K562 (cell line): ENCODE measurements at regions not wholly inside any gene's neighbourhood (a gene's known extent, or its start where the extent isn't known, plus 50 kb on each side); places are given as distances from the start of the nearest gene placed in this dataset.
A peak's percentile ranks its signal among the peaks of the same experiment; 100 is the strongest.

ENCODE experiments used
- BHLHE40 ChIP-seq: IDR thresholded peaks from 2 replicates; pipeline ENCODE4 v1.6.1; 2011; ENCODE audit warnings: low read length, improper control_type of control experiment
- CBFA2T2 ChIP-seq: fragments of 450-650 bp; conservative IDR thresholded peaks from 2 replicates; pipeline ENCODE4 v1.6.1; 2017; ENCODE audit warnings: mild to moderate bottlenecking
- CGGBP1 ChIP-seq: fragments of 250-450 bp; sonication (Bioruptor Pico); IDR thresholded peaks from 2 replicates; pipeline ENCODE4 v1.9.0; 2021; ENCODE audit warnings: mild to moderate bottlenecking
- DNMT1 ChIP-seq: fragments of 450-650 bp; IDR thresholded peaks from 2 replicates; pipeline ENCODE4 v1.6.1; 2016; ENCODE audit warnings: antibody characterized with exemption, mild to moderate bottlenecking
- IRF1 ChIP-seq: sonication (generic); formaldehyde crosslinking; IDR thresholded peaks from 2 replicates; pipeline ENCODE4 v1.8.0; 2022; ENCODE audit warnings: missing genetic modification reagents, mild to moderate bottlenecking, borderline replicate concordance
- KAT2B ChIP-seq: IDR thresholded peaks from one replicate; pipeline ENCODE4 v1.6.1; 2012; ENCODE audit warnings: low read depth, mild to moderate bottlenecking, control low read depth, inconsistent platforms, low read length, moderate library complexity
- MXD1 ChIP-seq: fragments of 250-450 bp; sonication (Bioruptor Pico); IDR thresholded peaks from 2 replicates; pipeline ENCODE4 v1.8.0; 2021; ENCODE audit warnings: borderline replicate concordance, mild to moderate bottlenecking, moderate library complexity; ENCODE audit not compliant: poor library complexity, severe bottlenecking
- POLR2AphosphoS2 ChIP-seq: IDR thresholded peaks from 2 replicates; pipeline ENCODE4 v1.6.1; 2012; ENCODE audit warnings: low read length, improper control_type of control experiment
- PRMT5 ChIP-seq: sonication (generic); formaldehyde crosslinking; IDR thresholded peaks from 2 replicates; pipeline ENCODE4 v1.5.0; 2020; ENCODE audit warnings: missing genetic modification reagents
- PTRF ChIP-seq: fragments of 450-650 bp; IDR thresholded peaks from 2 replicates; pipeline ENCODE4 v1.6.1; 2016; ENCODE audit warnings: mild to moderate bottlenecking, missing genetic modification characterization, missing compliant biosample characterization
- RCOR1 ChIP-seq, 2 experiments: IDR thresholded peaks; 2 replicates each; pipeline ENCODE4 v1.6.1; 2012; ENCODE audit warnings: low read depth in 2 of 2, low read length in 2 of 2, borderline replicate concordance in 1 of 2, improper control_type of control experiment in 1 of 2
- RNF2 ChIP-seq: sonication (generic); IDR thresholded peaks from 2 replicates; pipeline ENCODE4 v1.6.1; 2016
- SMC3 ChIP-seq: conservative IDR thresholded peaks from 2 replicates; pipeline ENCODE4 v1.6.1; 2011; ENCODE audit warnings: low read depth, low read length, improper control_type of control experiment; ENCODE audit not compliant: insufficient read depth
- TAF1 ChIP-seq: IDR thresholded peaks from 2 replicates; pipeline ENCODE4 v1.6.1; 2011; ENCODE audit warnings: mild to moderate bottlenecking, low read length, moderate library complexity; ENCODE audit not compliant: insufficient read depth, control insufficient read depth, severe bottlenecking; ENCODE audit errors: extremely low read depth
- TCF7 ChIP-seq: sonication (generic); IDR thresholded peaks from 2 replicates; pipeline ENCODE4 v1.6.1; 2016; ENCODE audit warnings: antibody characterized with exemption, borderline replicate concordance
- TGIF2 ChIP-seq: sonication (generic); formaldehyde crosslinking; IDR thresholded peaks from 2 replicates; pipeline ENCODE4 v1.8.1; 2022; ENCODE audit warnings: mild to moderate bottlenecking, missing genetic modification reagents, moderate library complexity
- ZNF384 ChIP-seq: IDR thresholded peaks from 2 replicates; pipeline ENCODE4 v1.6.1; 2012; ENCODE audit warnings: low read depth, low read length, improper control_type of control experiment
- ZNF561 ChIP-seq: fragments of 450-650 bp; formaldehyde crosslinking; conservative IDR thresholded peaks from 2 replicates; pipeline ENCODE4 v1.4.0; 2020; ENCODE audit warnings: mild to moderate bottlenecking, moderate library complexity
- TF ChIP-seq, protein P1 (sequence below), 2 experiments: fragments of 450-650 bp in 1 of 2; sonication (generic) in 1 of 2; formaldehyde crosslinking in 1 of 2; IDR thresholded peaks in 1 of 2; conservative IDR thresholded peaks in 1 of 2; 2 replicates each; pipeline versions ENCODE4 v1.6.1 to v1.8.1; 2016 to 2023; ENCODE audit warnings: mild to moderate bottlenecking in 2 of 2, moderate library complexity in 2 of 2, inconsistent platforms in 1 of 2, missing genetic modification reagents in 1 of 2
- TF ChIP-seq, protein P2 (sequence below): IDR thresholded peaks from 2 replicates; pipeline ENCODE4 v1.6.1; 2011; ENCODE audit not compliant: insufficient read length; ENCODE audit errors: extremely low read depth
- TF ChIP-seq, protein P3 (sequence below): sonication (generic); formaldehyde crosslinking; IDR thresholded peaks from 2 replicates; pipeline ENCODE4 v1.8.0; 2022; ENCODE audit warnings: mild to moderate bottlenecking, missing genetic modification reagents, borderline replicate concordance

- TF ChIP-seq, protein P1, sequence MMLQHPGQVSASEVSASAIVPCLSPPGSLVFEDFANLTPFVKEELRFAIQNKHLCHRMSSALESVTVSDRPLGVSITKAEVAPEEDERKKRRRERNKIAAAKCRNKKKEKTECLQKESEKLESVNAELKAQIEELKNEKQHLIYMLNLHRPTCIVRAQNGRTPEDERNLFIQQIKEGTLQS (IDR thresholded peaks at IDR 0.05): no peak
- TF ChIP-seq, protein P1 (CRISPR knock-in tag; conservative IDR thresholded peaks at IDR 0.05): no peak
- TF ChIP-seq POLR2AphosphoS2: no peak
- TF ChIP-seq, protein P2, sequence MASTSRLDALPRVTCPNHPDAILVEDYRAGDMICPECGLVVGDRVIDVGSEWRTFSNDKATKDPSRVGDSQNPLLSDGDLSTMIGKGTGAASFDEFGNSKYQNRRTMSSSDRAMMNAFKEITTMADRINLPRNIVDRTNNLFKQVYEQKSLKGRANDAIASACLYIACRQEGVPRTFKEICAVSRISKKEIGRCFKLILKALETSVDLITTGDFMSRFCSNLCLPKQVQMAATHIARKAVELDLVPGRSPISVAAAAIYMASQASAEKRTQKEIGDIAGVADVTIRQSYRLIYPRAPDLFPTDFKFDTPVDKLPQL: no peak
- TF ChIP-seq PRMT5 (CRISPR knock-in tag): no peak
- no peak for TF ChIP-seq BHLHE40
- no peak for TF ChIP-seq MXD1 (CRISPR knock-in tag)
- TF ChIP-seq KAT2B: no peak
- no peak for TF ChIP-seq CGGBP1
- no peak for TF ChIP-seq TGIF2
- TF ChIP-seq ZNF384: no peak
- TF ChIP-seq DNMT1: no peak
- no peak for TF ChIP-seq TCF7
- TF ChIP-seq RNF2: no peak
- peak; percentile 75 for TF ChIP-seq TAF1
- TF ChIP-seq, protein P3, sequence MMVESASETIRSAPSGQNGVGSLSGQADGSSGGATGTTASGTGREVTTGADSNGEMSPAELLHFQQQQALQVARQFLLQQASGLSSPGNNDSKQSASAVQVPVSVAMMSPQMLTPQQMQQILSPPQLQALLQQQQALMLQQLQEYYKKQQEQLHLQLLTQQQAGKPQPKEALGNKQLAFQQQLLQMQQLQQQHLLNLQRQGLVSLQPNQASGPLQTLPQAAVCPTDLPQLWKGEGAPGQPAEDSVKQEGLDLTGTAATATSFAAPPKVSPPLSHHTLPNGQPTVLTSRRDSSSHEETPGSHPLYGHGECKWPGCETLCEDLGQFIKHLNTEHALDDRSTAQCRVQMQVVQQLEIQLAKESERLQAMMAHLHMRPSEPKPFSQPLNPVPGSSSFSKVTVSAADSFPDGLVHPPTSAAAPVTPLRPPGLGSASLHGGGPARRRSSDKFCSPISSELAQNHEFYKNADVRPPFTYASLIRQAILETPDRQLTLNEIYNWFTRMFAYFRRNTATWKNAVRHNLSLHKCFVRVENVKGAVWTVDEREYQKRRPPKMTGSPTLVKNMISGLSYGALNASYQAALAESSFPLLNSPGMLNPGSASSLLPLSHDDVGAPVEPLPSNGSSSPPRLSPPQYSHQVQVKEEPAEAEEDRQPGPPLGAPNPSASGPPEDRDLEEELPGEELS (CRISPR knock-in tag): no peak
- TF ChIP-seq CBFA2T2: no peak
- TF ChIP-seq PTRF: no peak
- TF ChIP-seq RCOR1 (IDR thresholded peaks at IDR 0.05; ENCODE audit: borderline replicate concordance in 1 of 2, low read depth in 2 of 2, low read length in 2 of 2): no peak
- no peak for TF ChIP-seq ZNF561 (CRISPR knock-in tag)
- TF ChIP-seq IRF1 (CRISPR knock-in tag): no peak
- no peak for TF ChIP-seq SMC3
Measured at GRCh38 chr15:94855409-94856266, 624.3 kb downstream of the MCTP2 start (continued).
